Osteoblast (primary cell): ENCODE measurements at regions not wholly inside any gene's neighbourhood (a gene's known extent, or its start where the extent isn't known, plus 50 kb on each side); places are given as distances from the start of the nearest gene placed in this dataset.

Experiments
- DNase-seq: peaks from one replicate; pipeline ENCODE4 v3.0.0; 2011; ENCODE audit warnings: low spot score, mixed read lengths; ENCODE audit not compliant: insufficient read length; ENCODE audit errors: missing footprints
- H2AFZ ChIP-seq: 2 replicates; pipeline ENCODE4 v1.6.0; 2011; ENCODE audit warnings: mild to moderate bottlenecking, low read length
- H3K27ac ChIP-seq: 2 replicates; pipeline ENCODE4 v1.5.1; 2011; ENCODE audit warnings: mild to moderate bottlenecking, low read depth, low read length, moderate library complexity
- H3K27me3 ChIP-seq: 2 replicates; pipeline ENCODE4 v1.6.0; 2012; ENCODE audit warnings: mild to moderate bottlenecking, control low read depth, inconsistent platforms, low read length, moderate library complexity; ENCODE audit not compliant: insufficient read depth
- H3K36me3 ChIP-seq: 2 replicates; pipeline ENCODE4 v1.5.1; 2011; ENCODE audit warnings: mild to moderate bottlenecking, low read length, control low read depth, moderate library complexity; ENCODE audit not compliant: insufficient read depth
- H3K4me1 ChIP-seq: 2 replicates; pipeline ENCODE4 v1.5.1; 2011; ENCODE audit warnings: mild to moderate bottlenecking, low read length, control low read depth, moderate library complexity; ENCODE audit not compliant: insufficient read depth
- H3K4me2 ChIP-seq: 2 replicates; pipeline ENCODE4 v1.6.0; 2011; ENCODE audit warnings: mild to moderate bottlenecking, low read length; ENCODE audit not compliant: insufficient read depth
- H3K4me3 ChIP-seq: fragments of 200-600 bp; sonication (generic); 3 replicates; pipeline ENCODE4 v1.5.1; 2012; ENCODE audit warnings: mild to moderate bottlenecking, low read length, inconsistent platforms; ENCODE audit not compliant: insufficient read depth
- H3K79me2 ChIP-seq: 2 replicates; pipeline ENCODE4 v1.6.0; 2012; ENCODE audit warnings: mild to moderate bottlenecking, low read length, control low read depth, inconsistent platforms; ENCODE audit not compliant: insufficient read depth
- H3K9me3 ChIP-seq: 2 replicates; pipeline ENCODE4 v1.5.1; 2011; ENCODE audit warnings: low read depth, low read length, control low read depth
- H4K20me1 ChIP-seq: 2 replicates; pipeline ENCODE4 v1.6.0; 2012; ENCODE audit warnings: mild to moderate bottlenecking, low read length, control low read depth; ENCODE audit not compliant: insufficient read depth
- TF ChIP-seq, protein P1 (sequence below): IDR thresholded peaks from 2 replicates; pipeline ENCODE4 v1.5.1; 2011; ENCODE audit warnings: mild to moderate bottlenecking, low read depth, low read length, moderate library complexity; ENCODE audit errors: extremely low read depth

- no peak for DNase-seq
- H2AFZ ChIP-seq, result no peak overlapping the region
- H3K27me3 ChIP-seq, result no peaks in the 10 kb centered on the region
- H3K4me3 ChIP-seq, result no peak overlapping the region
- H3K4me1 ChIP-seq, result no peaks in the 10 kb centered on the region
- no peak overlapping the region for H3K27ac ChIP-seq
- no peaks in the 10 kb centered on the region for H3K9me3 ChIP-seq
- no peaks in the 10 kb centered on the region for H3K36me3 ChIP-seq
- no peaks in the 10 kb centered on the region for H3K79me2 ChIP-seq
- TF ChIP-seq, protein P1, sequence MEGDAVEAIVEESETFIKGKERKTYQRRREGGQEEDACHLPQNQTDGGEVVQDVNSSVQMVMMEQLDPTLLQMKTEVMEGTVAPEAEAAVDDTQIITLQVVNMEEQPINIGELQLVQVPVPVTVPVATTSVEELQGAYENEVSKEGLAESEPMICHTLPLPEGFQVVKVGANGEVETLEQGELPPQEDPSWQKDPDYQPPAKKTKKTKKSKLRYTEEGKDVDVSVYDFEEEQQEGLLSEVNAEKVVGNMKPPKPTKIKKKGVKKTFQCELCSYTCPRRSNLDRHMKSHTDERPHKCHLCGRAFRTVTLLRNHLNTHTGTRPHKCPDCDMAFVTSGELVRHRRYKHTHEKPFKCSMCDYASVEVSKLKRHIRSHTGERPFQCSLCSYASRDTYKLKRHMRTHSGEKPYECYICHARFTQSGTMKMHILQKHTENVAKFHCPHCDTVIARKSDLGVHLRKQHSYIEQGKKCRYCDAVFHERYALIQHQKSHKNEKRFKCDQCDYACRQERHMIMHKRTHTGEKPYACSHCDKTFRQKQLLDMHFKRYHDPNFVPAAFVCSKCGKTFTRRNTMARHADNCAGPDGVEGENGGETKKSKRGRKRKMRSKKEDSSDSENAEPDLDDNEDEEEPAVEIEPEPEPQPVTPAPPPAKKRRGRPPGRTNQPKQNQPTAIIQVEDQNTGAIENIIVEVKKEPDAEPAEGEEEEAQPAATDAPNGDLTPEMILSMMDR, result no peak
- H4K20me1 ChIP-seq, result no peaks in the 10 kb centered on the region
- no peak overlapping the region for H3K4me2 ChIP-seq
These were observed 75.2 kb upstream of the CTNNA2 start for GRCh38 chr2:79437433-79438267.

DNA sequence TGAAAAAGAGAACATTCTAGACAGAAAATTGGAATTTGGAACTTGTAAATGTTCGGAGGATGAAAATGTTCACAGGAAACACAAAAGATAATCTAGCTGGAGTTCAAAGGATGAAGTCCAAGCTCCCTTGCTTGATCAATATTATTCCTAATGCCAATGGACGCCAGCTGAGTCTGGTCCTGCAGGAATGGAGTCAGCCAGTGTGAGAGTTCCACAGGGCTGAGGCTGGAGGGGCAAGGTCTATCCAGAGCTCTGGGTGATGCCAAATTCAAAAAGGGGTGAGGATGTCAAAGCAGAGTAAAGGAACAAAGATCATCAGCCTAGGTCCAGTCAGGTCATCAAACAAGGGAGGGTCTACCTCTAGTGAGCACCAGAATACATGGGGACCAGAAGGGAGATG is 78.5 kb upstream of the CTNNA2 start:
- no peak for DNase-seq
- no peak overlapping the region for H2AFZ ChIP-seq
- H3K9me3 ChIP-seq, result peaks cover 2% of the 10 kb centered on the region
- H3K4me3 ChIP-seq, result no peak overlapping the region
- no peaks in the 10 kb centered on the region for H3K79me2 ChIP-seq
- no peak overlapping the region for H3K27ac ChIP-seq
- no peaks in the 10 kb centered on the region for H3K36me3 ChIP-seq
- no peak overlapping the region for H3K4me2 ChIP-seq
- TF ChIP-seq, protein P1, result no peak
- H4K20me1 ChIP-seq, result no peaks in the 10 kb centered on the region
- no peaks in the 10 kb centered on the region for H3K4me1 ChIP-seq
- no peaks in the 10 kb centered on the region for H3K27me3 ChIP-seq

DNA sequence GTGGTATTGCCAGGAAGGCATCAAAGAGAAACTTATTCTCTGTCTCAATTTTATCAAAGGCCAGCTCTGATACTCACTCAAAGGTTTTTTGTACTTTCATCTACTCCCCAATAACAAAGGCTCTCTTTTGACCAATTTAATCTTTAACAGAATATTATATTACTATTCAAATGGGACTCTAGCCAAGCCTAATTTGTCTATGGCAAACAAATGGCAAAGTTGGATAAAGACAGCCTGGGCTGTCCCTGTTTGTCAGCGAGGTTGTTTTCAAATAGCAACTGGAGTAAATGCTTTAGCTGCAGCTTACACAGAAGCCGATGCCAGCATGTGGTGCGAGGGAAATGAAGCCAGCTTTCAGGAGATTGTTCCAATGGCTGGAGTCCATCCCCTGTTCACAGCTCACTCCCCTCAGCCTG is 80.1 kb upstream of the CTNNA2 start:
- Histone ChIP-seq H3K4me1 (no peaks in the 10 kb centered on the region), H3K36me3 (no peaks in the 10 kb centered on the region), H4K20me1 (no peaks in the 10 kb centered on the region), H3K27ac (no peak overlapping the region), H3K9me3 (peaks cover 2% of the 10 kb centered on the region), H3K4me2 (no peak overlapping the region), H2AFZ (no peak overlapping the region), H3K4me3 (no peak overlapping the region), H3K27me3 (no peaks in the 10 kb centered on the region), H3K79me2 (no peaks in the 10 kb centered on the region)
- no peak for DNase-seq
- TF ChIP-seq, protein P1, result no peak

DNA sequence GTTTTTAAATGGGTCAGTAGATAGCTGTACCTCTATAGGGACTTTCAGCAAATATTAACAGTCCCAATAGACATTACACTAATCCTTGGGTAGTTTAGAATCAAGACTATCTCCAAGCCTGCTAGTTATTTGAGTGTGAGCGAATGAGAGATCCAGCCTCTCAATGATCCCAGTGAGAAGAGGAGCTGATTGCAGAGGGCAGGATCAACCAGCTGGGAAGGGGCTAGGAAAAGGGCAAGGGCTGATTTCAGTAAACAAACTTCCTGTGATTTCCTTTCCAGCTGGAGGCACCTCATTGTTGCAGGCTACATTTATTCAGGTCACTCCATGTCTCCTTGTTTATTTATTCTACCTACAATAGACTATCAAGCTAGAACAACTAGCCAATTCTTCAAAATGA is 84.1 kb upstream of the CTNNA2 start:
- Histone ChIP-seq H3K27me3 (no peaks in the 10 kb centered on the region), H3K9me3 (peaks cover 2% of the 10 kb centered on the region), H3K27ac (no peak overlapping the region), H2AFZ (no peak overlapping the region), H3K36me3 (no peaks in the 10 kb centered on the region), H3K4me2 (no peak overlapping the region), H3K4me1 (no peaks in the 10 kb centered on the region), H4K20me1 (no peaks in the 10 kb centered on the region), H3K4me3 (no peak overlapping the region), H3K79me2 (no peaks in the 10 kb centered on the region)
- no peak for DNase-seq
- TF ChIP-seq, protein P1, result no peak
